ENCODE measurements at regions not wholly inside any gene's neighbourhood (a gene's known extent, or its start where the extent isn't known, plus 50 kb on each side); places are given as distances from the start of the nearest gene placed in this dataset.

GRCh38 chr10:125473143-125473793 lies 209.7 kb downstream of the TEX36 start:
- no peak for TF ChIP-seq CTCF (IDR thresholded peaks at IDR 0.05)
- TF ChIP-seq POLR2AphosphoS5 (IDR thresholded peaks at IDR 0.05), result no peak
- TF ChIP-seq POLR2A (IDR thresholded peaks at IDR 0.05), result no peak
